Lower lobe of right lung (tissue), 2 donors: ENCODE measurements at regions not wholly inside any gene's neighbourhood (a gene's known extent, or its start where the extent isn't known, plus 50 kb on each side); places are given as distances from the start of the nearest gene placed in this dataset.

Experiments
- ATAC-seq, 2 donors: fragments of 200-7000 bp; cut with Tn5 transposase; one replicate each; pipeline ENCODE4 v1.9.1; 2020 to 2022; ENCODE audit warnings: mild to moderate bottlenecking in 2 of 2, moderate library complexity in 2 of 2
- DNase-seq: peaks from one replicate; pipeline ENCODE4 v3.0.0-alpha.2; 2020
- H3K27ac ChIP-seq: fragments of 200-600 bp; one replicate; pipeline ENCODE4 v1.8.0; 2022
- H3K27me3 ChIP-seq: fragments of 200-600 bp; one replicate; pipeline ENCODE4 v1.8.0; 2022; ENCODE audit warnings: low read depth
- H3K36me3 ChIP-seq: fragments of 200-600 bp; one replicate; pipeline ENCODE4 v1.8.0; 2022; ENCODE audit warnings: mild to moderate bottlenecking
- H3K4me1 ChIP-seq: fragments of 200-600 bp; one replicate; pipeline ENCODE4 v1.8.0; 2022
- H3K4me3 ChIP-seq: fragments of 200-600 bp; one replicate; pipeline ENCODE4 v1.8.0; 2022; ENCODE audit warnings: mild to moderate bottlenecking
- H3K9me3 ChIP-seq: fragments of 200-600 bp; one replicate; pipeline ENCODE4 v1.8.0; 2022
- intact Hi-C: fragments of 100-400 bp; cut with DNase I; formaldehyde crosslinking; loops from one replicate; pipeline ENCODE4 v1.11.0; 2022
- TF ChIP-seq, protein P1 (sequence below): fragments of 200-600 bp; IDR thresholded peaks from one replicate; pipeline ENCODE4 v1.8.0; 2022; ENCODE audit warnings: antibody characterized with exemption, mild to moderate bottlenecking
- donor health status: DM: no; HTN: yes; CAD: no; lungs with severe emphysema.

GRCh38 chr12:29033519-29033918 lies 115.6 kb upstream of the FAR2 start:
- Histone ChIP-seq H3K36me3 (no peaks in the 10 kb centered on the region), H3K9me3 (no peaks in the 10 kb centered on the region), H3K27ac (no peak overlapping the region), H3K4me1 (no peaks in the 10 kb centered on the region), H3K4me3 (no peak overlapping the region), H3K27me3 (no peaks in the 10 kb centered on the region)
- intact Hi-C loops: no loop called here
- DNase-seq: no peak
- TF ChIP-seq, protein P1, sequence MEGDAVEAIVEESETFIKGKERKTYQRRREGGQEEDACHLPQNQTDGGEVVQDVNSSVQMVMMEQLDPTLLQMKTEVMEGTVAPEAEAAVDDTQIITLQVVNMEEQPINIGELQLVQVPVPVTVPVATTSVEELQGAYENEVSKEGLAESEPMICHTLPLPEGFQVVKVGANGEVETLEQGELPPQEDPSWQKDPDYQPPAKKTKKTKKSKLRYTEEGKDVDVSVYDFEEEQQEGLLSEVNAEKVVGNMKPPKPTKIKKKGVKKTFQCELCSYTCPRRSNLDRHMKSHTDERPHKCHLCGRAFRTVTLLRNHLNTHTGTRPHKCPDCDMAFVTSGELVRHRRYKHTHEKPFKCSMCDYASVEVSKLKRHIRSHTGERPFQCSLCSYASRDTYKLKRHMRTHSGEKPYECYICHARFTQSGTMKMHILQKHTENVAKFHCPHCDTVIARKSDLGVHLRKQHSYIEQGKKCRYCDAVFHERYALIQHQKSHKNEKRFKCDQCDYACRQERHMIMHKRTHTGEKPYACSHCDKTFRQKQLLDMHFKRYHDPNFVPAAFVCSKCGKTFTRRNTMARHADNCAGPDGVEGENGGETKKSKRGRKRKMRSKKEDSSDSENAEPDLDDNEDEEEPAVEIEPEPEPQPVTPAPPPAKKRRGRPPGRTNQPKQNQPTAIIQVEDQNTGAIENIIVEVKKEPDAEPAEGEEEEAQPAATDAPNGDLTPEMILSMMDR: no peak
- ATAC-seq: no peak

GRCh38 chr12:29035112-29035511 lies 114.0 kb upstream of the FAR2 start:
- intact Hi-C loops: no loop called here
- no peak for DNase-seq

DNA sequence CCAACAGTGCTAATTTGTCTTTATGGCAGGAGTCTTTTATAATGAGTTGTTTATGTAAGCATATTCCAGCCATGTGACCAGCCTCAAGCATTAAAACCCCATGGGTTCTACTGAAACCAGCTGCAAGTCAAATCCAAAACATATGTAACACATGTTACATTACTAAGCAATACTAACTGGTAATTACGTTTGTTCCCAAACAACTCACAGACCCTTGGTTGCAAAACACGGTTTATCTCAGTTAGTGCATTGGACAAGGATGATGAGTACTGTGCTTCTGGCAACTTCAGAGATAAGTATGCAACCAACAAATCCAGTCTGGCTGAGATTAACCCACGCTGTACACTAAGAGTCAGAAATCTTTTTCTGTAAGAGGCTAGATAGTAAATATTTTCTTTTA lies 110.1 kb upstream of the FAR2 start:
- no peak for DNase-seq
- H3K27me3 ChIP-seq: no peaks in the 10 kb centered on the region
- H3K9me3 ChIP-seq: no peaks in the 10 kb centered on the region
- TF ChIP-seq, protein P1: no peak
- no peak overlapping the region for H3K27ac ChIP-seq
- H3K36me3 ChIP-seq: no peaks in the 10 kb centered on the region
- H3K4me1 ChIP-seq: no peaks in the 10 kb centered on the region
- no peak for ATAC-seq
- intact Hi-C loops: no loop called here
- H3K4me3 ChIP-seq: no peak overlapping the region

More at GRCh38 chr12:29035112-29035511, 114.0 kb upstream of the FAR2 start:
- Histone ChIP-seq H3K27ac (no peak overlapping the region), H3K4me1 (no peaks in the 10 kb centered on the region), H3K27me3 (no peaks in the 10 kb centered on the region), H3K4me3 (no peak overlapping the region), H3K9me3 (no peaks in the 10 kb centered on the region), H3K36me3 (no peaks in the 10 kb centered on the region)
- TF ChIP-seq, protein P1: no peak
- ATAC-seq: no peak

DNA sequence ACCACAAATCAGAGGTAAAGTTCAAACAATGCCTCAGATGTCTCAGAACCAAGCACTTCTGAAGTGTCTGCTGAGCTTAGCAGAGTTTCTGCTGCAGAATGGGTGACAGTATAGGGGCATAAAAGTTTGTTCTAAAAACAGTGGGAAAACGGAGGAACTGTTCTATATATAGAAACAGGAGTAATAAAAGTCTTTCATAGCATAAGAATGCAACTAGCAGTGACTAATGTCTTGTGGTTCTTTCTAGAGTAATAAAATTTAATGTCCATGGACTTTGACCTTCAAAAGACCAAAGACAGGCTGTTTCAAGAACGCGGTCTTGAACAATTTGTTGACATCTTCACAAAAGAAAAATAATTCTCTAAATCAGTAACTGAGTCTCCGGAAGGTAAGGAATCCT lies 107.5 kb upstream of the FAR2 start:
- intact Hi-C loops: no loop called here
- TF ChIP-seq, protein P1: no peak
- DNase-seq (no peak), ATAC-seq (no peak)
- H3K27ac ChIP-seq: no peak overlapping the region
- H3K27me3 ChIP-seq: no peaks in the 10 kb centered on the region
- no peak overlapping the region for H3K4me3 ChIP-seq
- no peaks in the 10 kb centered on the region for H3K4me1 ChIP-seq
- no peaks in the 10 kb centered on the region for H3K36me3 ChIP-seq
- no peaks in the 10 kb centered on the region for H3K9me3 ChIP-seq

DNA sequence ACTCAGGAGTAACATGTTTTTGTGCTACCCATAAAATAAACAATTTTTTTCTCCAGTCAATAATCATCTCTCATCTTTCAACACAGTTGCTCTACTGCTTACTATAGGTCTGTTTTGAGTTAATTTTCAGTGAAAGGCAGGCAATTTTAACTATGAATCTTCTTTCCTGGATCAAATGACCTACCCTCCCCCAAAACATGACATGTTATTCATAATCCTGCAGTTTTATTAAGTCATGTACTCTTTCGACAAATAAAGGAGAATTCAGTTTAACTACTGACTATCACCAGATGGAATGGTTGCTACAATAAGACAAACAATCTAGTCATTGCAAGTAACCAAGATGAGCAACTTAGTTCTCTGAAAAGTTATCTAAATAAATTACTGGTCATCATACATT lies 106.0 kb upstream of the FAR2 start:
- no peak overlapping the region for H3K27ac ChIP-seq
- no peaks in the 10 kb centered on the region for H3K36me3 ChIP-seq
- DNase-seq (no peak), ATAC-seq (no peak)
- intact Hi-C loops: no loop called here
- no peaks in the 10 kb centered on the region for H3K4me1 ChIP-seq
- TF ChIP-seq, protein P1: no peak
- H3K27me3 ChIP-seq: no peaks in the 10 kb centered on the region
- H3K9me3 ChIP-seq: no peaks in the 10 kb centered on the region
- H3K4me3 ChIP-seq: no peak overlapping the region

GRCh38 chr12:29044799-29045198 lies 104.3 kb upstream of the FAR2 start:
- ATAC-seq: no peak
- Histone ChIP-seq H3K9me3 (no peaks in the 10 kb centered on the region), H3K27me3 (no peaks in the 10 kb centered on the region), H3K27ac (no peak overlapping the region), H3K4me1 (no peaks in the 10 kb centered on the region), H3K36me3 (no peaks in the 10 kb centered on the region), H3K4me3 (no peak overlapping the region)
- intact Hi-C loops: no loop called here
- no peak for DNase-seq
- TF ChIP-seq, protein P1: no peak
